ENCODE measurements at regions not wholly inside any gene's neighbourhood (a gene's known extent, or its start where the extent isn't known, plus 50 kb on each side); places are given as distances from the start of the nearest gene placed in this dataset.
"Not testable (repeated sequence)": the region's sequence is repeated elsewhere in the genome, so short reads cannot be mapped to it uniquely, and the experiment has no call there.

- DNase-seq (ENCODE audit: low read depth in 2 of 2), result no peak
Measured at GRCh38 chr1:55542901-55543504, 327.8 kb upstream of the USP24 start.

GRCh38 chr1:55541296-55541695, 326.1 kb upstream of the USP24 start:
- no peak for DNase-seq (ENCODE audit: low read depth in 2 of 2)

- DNase-seq (ENCODE audit: low read depth in 2 of 2), result no peak
Measured at GRCh38 chr1:55539652-55540512, 324.7 kb upstream of the USP24 start.

- no peak for DNase-seq (ENCODE audit: low read depth in 2 of 2)
Measured at GRCh38 chr1:55538428-55538827, 323.3 kb upstream of the USP24 start.

- no peak for DNase-seq (ENCODE audit: low read depth in 2 of 2)
Measured at GRCh38 chr1:55536545-55536865, 321.3 kb upstream of the USP24 start.

GRCh38 chr1:55535724-55536544, 320.8 kb upstream of the USP24 start:
- no peak for DNase-seq (ENCODE audit: low read depth in 2 of 2)

GRCh38 chr1:55534565-55535121, 319.5 kb upstream of the USP24 start:
- DNase-seq (ENCODE audit: low read depth in 2 of 2), result no peak

- no peak for DNase-seq (ENCODE audit: low read depth in 2 of 2)
Measured at GRCh38 chr1:55531644-55532043, 316.5 kb upstream of the USP24 start.

GRCh38 chr1:55530749-55531478, 315.8 kb upstream of the USP24 start:
- no peak for DNase-seq (ENCODE audit: low read depth in 2 of 2)

GRCh38 chr1:55529017-55529416, 313.9 kb upstream of the USP24 start:
- no peak for DNase-seq (ENCODE audit: low read depth in 2 of 2)

- no peak for DNase-seq (ENCODE audit: low read depth in 2 of 2)
Measured at GRCh38 chr1:55527831-55528230, 312.7 kb upstream of the USP24 start.

GRCh38 chr1:55526716-55527115, 311.6 kb upstream of the USP24 start:
- no peak for DNase-seq (ENCODE audit: low read depth in 2 of 2)

- DNase-seq (ENCODE audit: low read depth in 2 of 2), result no peak
Measured at GRCh38 chr1:55524006-55524405, 308.8 kb upstream of the USP24 start.

GRCh38 chr1:55522982-55523381, 307.8 kb upstream of the USP24 start:
- no peak for DNase-seq (ENCODE audit: low read depth in 2 of 2)

GRCh38 chr1:55522353-55522903, 307.3 kb upstream of the USP24 start:
- DNase-seq (ENCODE audit: low read depth in 2 of 2), result no peak

GRCh38 chr1:55520861-55521260, 305.7 kb upstream of the USP24 start:
- no peak for DNase-seq (ENCODE audit: low read depth in 2 of 2)

- DNase-seq (ENCODE audit: low read depth in 2 of 2), result no peak
Measured at GRCh38 chr1:55519937-55520683, 304.9 kb upstream of the USP24 start.

- no peak for DNase-seq (ENCODE audit: low read depth in 2 of 2)
Measured at GRCh38 chr1:55519276-55519675, 304.1 kb upstream of the USP24 start.

GRCh38 chr1:55517036-55517435, 301.9 kb upstream of the USP24 start:
- DNase-seq (ENCODE audit: low read depth in 2 of 2), result no peak

GRCh38 chr1:55514571-55514970, 299.4 kb upstream of the USP24 start:
- DNase-seq (ENCODE audit: low read depth in 2 of 2), result not testable (repeated sequence)

GRCh38 chr1:55512466-55512865, 297.3 kb upstream of the USP24 start:
- DNase-seq (ENCODE audit: low read depth in 2 of 2), result no peak
